ENCODE measurements at regions not wholly inside any gene's neighbourhood (a gene's known extent, or its start where the extent isn't known, plus 50 kb on each side); places are given as distances from the start of the nearest gene placed in this dataset.

- Mint-ChIP-seq H3K4me1 (peaks cover 5% of the 10 kb centered on the region), H3K36me3 (ENCODE audit: low read depth) (no peaks in the 10 kb centered on the region), H3K27ac (no peak overlapping the region), H3K27me3 (ENCODE audit: insufficient read depth) (peaks cover 8% of the 10 kb centered on the region), H3K9me3 (peaks cover 18% of the 10 kb centered on the region), H3K4me3 (no peak overlapping the region)
- peaks cover 20% of the 10 kb centered on the region for H3K9me3 ChIP-seq (ENCODE audit: control insufficient read depth, low read length)
- H3K4me1 ChIP-seq (ENCODE audit: control insufficient read depth, insufficient read depth, low read length) = no peaks in the 10 kb centered on the region
- 86 to 97% methylated on average over 1 to 2 of the region's 2 CpGs for WGBS, 2 experiments (ENCODE audit: insufficient coverage in 1 of 2, insufficient read length in 1 of 2)
- H3K36me3 ChIP-seq (ENCODE audit: control insufficient read depth, insufficient read depth, low read length) = no peaks in the 10 kb centered on the region
- no peak overlapping the region for H3K9ac ChIP-seq (ENCODE audit: extremely low read depth, low read length, poor library complexity, severe bottlenecking)
- no peaks in the 10 kb centered on the region for H3K27me3 ChIP-seq (ENCODE audit: control insufficient read depth, insufficient read depth, low read length, poor library complexity, severe bottlenecking)
- H3K27ac ChIP-seq (ENCODE audit: low read depth, low read length) = no peak overlapping the region
- no peak for DNase-seq
- no peak overlapping the region for H3K4me3 ChIP-seq (ENCODE audit: low read length)
- TF ChIP-seq, protein P1, sequence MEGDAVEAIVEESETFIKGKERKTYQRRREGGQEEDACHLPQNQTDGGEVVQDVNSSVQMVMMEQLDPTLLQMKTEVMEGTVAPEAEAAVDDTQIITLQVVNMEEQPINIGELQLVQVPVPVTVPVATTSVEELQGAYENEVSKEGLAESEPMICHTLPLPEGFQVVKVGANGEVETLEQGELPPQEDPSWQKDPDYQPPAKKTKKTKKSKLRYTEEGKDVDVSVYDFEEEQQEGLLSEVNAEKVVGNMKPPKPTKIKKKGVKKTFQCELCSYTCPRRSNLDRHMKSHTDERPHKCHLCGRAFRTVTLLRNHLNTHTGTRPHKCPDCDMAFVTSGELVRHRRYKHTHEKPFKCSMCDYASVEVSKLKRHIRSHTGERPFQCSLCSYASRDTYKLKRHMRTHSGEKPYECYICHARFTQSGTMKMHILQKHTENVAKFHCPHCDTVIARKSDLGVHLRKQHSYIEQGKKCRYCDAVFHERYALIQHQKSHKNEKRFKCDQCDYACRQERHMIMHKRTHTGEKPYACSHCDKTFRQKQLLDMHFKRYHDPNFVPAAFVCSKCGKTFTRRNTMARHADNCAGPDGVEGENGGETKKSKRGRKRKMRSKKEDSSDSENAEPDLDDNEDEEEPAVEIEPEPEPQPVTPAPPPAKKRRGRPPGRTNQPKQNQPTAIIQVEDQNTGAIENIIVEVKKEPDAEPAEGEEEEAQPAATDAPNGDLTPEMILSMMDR (conservative IDR thresholded peaks at IDR 0.05) = no peak
These were observed 563.6 kb upstream of the ADAMTS9 start for GRCh38 chr3:65251375-65251774.

GRCh38 chr3:65246561-65246960 lies 558.8 kb upstream of the ADAMTS9 start:
- Mint-ChIP-seq H3K27me3 (ENCODE audit: insufficient read depth) (peaks cover 8% of the 10 kb centered on the region), H3K27ac (no peak overlapping the region), H3K36me3 (ENCODE audit: low read depth) (no peaks in the 10 kb centered on the region), H3K9me3 (no peaks in the 10 kb centered on the region), H3K4me1 (peaks cover 14% of the 10 kb centered on the region), H3K4me3 (no peak overlapping the region)
- WGBS, 2 experiments (ENCODE audit: insufficient coverage in 1 of 2, insufficient read length in 1 of 2) = 85% methylated on average over 4 to 6 of the region's 6 CpGs
- H3K9ac ChIP-seq (ENCODE audit: extremely low read depth, low read length, poor library complexity, severe bottlenecking) = no peak overlapping the region
- no peak overlapping the region for H3K4me3 ChIP-seq (ENCODE audit: low read length)
- peaks cover 3% of the 10 kb centered on the region for H3K9me3 ChIP-seq (ENCODE audit: control insufficient read depth, low read length)
- no peak overlapping the region for H3K27ac ChIP-seq (ENCODE audit: low read depth, low read length)
- no peaks in the 10 kb centered on the region for H3K36me3 ChIP-seq (ENCODE audit: control insufficient read depth, insufficient read depth, low read length)
- H3K4me1 ChIP-seq (ENCODE audit: control insufficient read depth, insufficient read depth, low read length) = no peaks in the 10 kb centered on the region
- no peaks in the 10 kb centered on the region for H3K27me3 ChIP-seq (ENCODE audit: control insufficient read depth, insufficient read depth, low read length, poor library complexity, severe bottlenecking)
- DNase-seq = no peak
- TF ChIP-seq, protein P1 (conservative IDR thresholded peaks at IDR 0.05) = no peak

- 85 to 89% methylated on average over 5 to 9 of the region's 9 CpGs for WGBS, 2 experiments (ENCODE audit: insufficient coverage in 1 of 2, insufficient read length in 1 of 2)
- H3K27me3 ChIP-seq (ENCODE audit: control insufficient read depth, insufficient read depth, low read length, poor library complexity, severe bottlenecking) = no peaks in the 10 kb centered on the region
- TF ChIP-seq, protein P1 (conservative IDR thresholded peaks at IDR 0.05) = peak; percentile 60
These were observed 557.6 kb upstream of the ADAMTS9 start for GRCh38 chr3:65245133-65246063.

More at GRCh38 chr3:65245133-65246063, 557.6 kb upstream of the ADAMTS9 start:
- no peak overlapping the region for H3K9ac ChIP-seq (ENCODE audit: extremely low read depth, low read length, poor library complexity, severe bottlenecking)
- Mint-ChIP-seq H3K36me3 (ENCODE audit: low read depth) (no peaks in the 10 kb centered on the region), H3K4me1 (peaks cover 14% of the 10 kb centered on the region), H3K27me3 (ENCODE audit: insufficient read depth) (no peaks in the 10 kb centered on the region), H3K4me3 (no peak overlapping the region), H3K9me3 (no peaks in the 10 kb centered on the region), H3K27ac (no peak overlapping the region)
- H3K9me3 ChIP-seq (ENCODE audit: control insufficient read depth, low read length) = no peaks in the 10 kb centered on the region
- H3K27ac ChIP-seq (ENCODE audit: low read depth, low read length) = no peak overlapping the region
- no peaks in the 10 kb centered on the region for H3K36me3 ChIP-seq (ENCODE audit: control insufficient read depth, insufficient read depth, low read length)
- no peak overlapping the region for H3K4me3 ChIP-seq (ENCODE audit: low read length)
- no peak for DNase-seq
- no peaks in the 10 kb centered on the region for H3K4me1 ChIP-seq (ENCODE audit: control insufficient read depth, insufficient read depth, low read length)

Data from endodermal cell (in vitro differentiated cells).